ENCODE measurements at regions not wholly inside any gene's neighbourhood (a gene's known extent, or its start where the extent isn't known, plus 50 kb on each side); places are given as distances from the start of the nearest gene placed in this dataset.

DNA sequence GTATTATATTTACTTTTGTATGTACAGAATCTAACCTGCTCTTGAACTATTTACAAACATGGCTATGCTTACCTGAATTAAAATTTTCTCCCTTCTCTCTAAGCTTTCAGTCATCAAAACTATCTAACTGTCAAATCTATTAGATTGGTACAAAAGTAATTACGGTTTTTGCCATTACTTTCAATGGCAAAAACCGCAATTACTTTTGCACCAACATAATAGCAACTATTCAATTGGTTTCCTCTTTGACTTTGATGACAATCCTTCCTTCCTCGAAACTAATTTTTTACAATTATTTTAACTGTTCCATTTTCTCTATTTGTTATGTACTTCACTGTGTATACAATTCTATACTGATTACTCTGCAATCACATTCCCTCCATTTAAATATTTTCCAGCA lies 1019.4 kb upstream of the CDH2 start:
- no TSS peak for BruUV-seq (replicated peaks)
- intact Hi-C loops (cut with micrococcal nuclease; ENCODE audit: unreplicated experiment): loop anchor here (10.0 kb wide), 1 partner anchor 232 kb away; no protein-coding TSS in a partner anchor
- Histone ChIP-seq H3K36me3 (ENCODE audit: insufficient read depth, low read length, poor library complexity, severe bottlenecking) (no peaks in the 10 kb centered on the region), H3K27me3 (replicated peaks; ENCODE audit: insufficient read depth, low read depth, low read length, poor library complexity) (no peaks in the 10 kb centered on the region), H3K4me3 (ENCODE audit: low read depth, low read length, poor library complexity, severe bottlenecking) (no peak overlapping the region), H3K4me1 (ENCODE audit: insufficient read depth, low read length, poor library complexity, severe bottlenecking) (no peaks in the 10 kb centered on the region), H3K9me3 (ENCODE audit: low read depth, low read length, poor library complexity, severe bottlenecking) (no peaks in the 10 kb centered on the region), H3K27ac (ENCODE audit: low read depth, low read length, poor library complexity, severe bottlenecking) (no peak overlapping the region)
- ChIA-PET POLR2A (ENCODE audit: low non-redundant PET) (no interaction called here), CTCF (no interaction called here)
- no peak for TF ChIP-seq EZH2 (IDR thresholded peaks at IDR 0.05; ENCODE audit: borderline replicate concordance, low read depth, low read length, poor library complexity, severe bottlenecking)
- TF ChIP-seq, protein P1, sequence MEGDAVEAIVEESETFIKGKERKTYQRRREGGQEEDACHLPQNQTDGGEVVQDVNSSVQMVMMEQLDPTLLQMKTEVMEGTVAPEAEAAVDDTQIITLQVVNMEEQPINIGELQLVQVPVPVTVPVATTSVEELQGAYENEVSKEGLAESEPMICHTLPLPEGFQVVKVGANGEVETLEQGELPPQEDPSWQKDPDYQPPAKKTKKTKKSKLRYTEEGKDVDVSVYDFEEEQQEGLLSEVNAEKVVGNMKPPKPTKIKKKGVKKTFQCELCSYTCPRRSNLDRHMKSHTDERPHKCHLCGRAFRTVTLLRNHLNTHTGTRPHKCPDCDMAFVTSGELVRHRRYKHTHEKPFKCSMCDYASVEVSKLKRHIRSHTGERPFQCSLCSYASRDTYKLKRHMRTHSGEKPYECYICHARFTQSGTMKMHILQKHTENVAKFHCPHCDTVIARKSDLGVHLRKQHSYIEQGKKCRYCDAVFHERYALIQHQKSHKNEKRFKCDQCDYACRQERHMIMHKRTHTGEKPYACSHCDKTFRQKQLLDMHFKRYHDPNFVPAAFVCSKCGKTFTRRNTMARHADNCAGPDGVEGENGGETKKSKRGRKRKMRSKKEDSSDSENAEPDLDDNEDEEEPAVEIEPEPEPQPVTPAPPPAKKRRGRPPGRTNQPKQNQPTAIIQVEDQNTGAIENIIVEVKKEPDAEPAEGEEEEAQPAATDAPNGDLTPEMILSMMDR (conservative IDR thresholded peaks at IDR 0.05; ENCODE audit: low read depth, low read length): no peak
- no peak for DNase-seq (ENCODE audit: low spot score)

GRCh38 chr18:29191263-29191662 lies 1014.3 kb upstream of the CDH2 start:
- intact Hi-C loops (cut with micrococcal nuclease; ENCODE audit: unreplicated experiment): loop anchor here (10.0 kb wide), 1 partner anchor 226 kb away; no protein-coding TSS in a partner anchor
- no TSS peak for BruUV-seq (replicated peaks)
- Histone ChIP-seq H3K4me3 (ENCODE audit: low read depth, low read length, poor library complexity, severe bottlenecking) (no peak overlapping the region), H3K27ac (ENCODE audit: low read depth, low read length, poor library complexity, severe bottlenecking) (no peak overlapping the region), H3K4me1 (ENCODE audit: insufficient read depth, low read length, poor library complexity, severe bottlenecking) (no peaks in the 10 kb centered on the region), H3K36me3 (ENCODE audit: insufficient read depth, low read length, poor library complexity, severe bottlenecking) (no peaks in the 10 kb centered on the region), H3K9me3 (ENCODE audit: low read depth, low read length, poor library complexity, severe bottlenecking) (no peaks in the 10 kb centered on the region), H3K27me3 (replicated peaks; ENCODE audit: insufficient read depth, low read depth, low read length, poor library complexity) (no peaks in the 10 kb centered on the region)
- ChIA-PET POLR2A (ENCODE audit: low non-redundant PET) (no interaction called here), CTCF (interaction anchor here (0.6 kb wide), 1 partner anchor 567 kb away, joined by 3 read pairs; no protein-coding TSS in a partner anchor)
- TF ChIP-seq, protein P1 (conservative IDR thresholded peaks at IDR 0.05; ENCODE audit: low read depth, low read length): peak; percentile 56
- no peak for TF ChIP-seq EZH2 (IDR thresholded peaks at IDR 0.05; ENCODE audit: borderline replicate concordance, low read depth, low read length, poor library complexity, severe bottlenecking)
- peak; percentile 30 for DNase-seq (ENCODE audit: low spot score)

DNA sequence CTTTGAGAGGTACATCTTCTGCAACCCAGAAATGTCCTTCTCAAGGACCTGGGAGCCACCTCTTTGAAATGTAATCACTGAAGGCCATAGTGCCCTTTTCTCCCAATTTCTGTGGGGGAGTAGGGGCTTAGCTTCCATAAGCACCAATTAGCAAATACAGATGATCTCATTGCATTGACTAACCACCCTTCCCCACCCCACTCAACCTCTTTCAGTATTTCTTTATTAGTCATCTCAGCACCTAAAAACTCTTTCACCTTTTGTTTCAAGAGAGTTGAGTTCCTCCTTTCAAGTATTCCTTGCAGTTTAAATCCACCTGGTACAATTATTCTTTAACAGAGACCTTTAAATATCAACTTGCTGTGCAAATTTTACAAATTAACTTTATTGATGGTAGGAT lies 1011.8 kb upstream of the CDH2 start:
- intact Hi-C loops (cut with micrococcal nuclease; ENCODE audit: unreplicated experiment): no loop called here

More for the DNA sequence above, 1011.8 kb upstream of the CDH2 start:
- no peak for DNase-seq (ENCODE audit: low spot score)
- Histone ChIP-seq H3K4me1 (ENCODE audit: insufficient read depth, low read length, poor library complexity, severe bottlenecking) (no peaks in the 10 kb centered on the region), H3K27me3 (replicated peaks; ENCODE audit: insufficient read depth, low read depth, low read length, poor library complexity) (no peaks in the 10 kb centered on the region), H3K9me3 (ENCODE audit: low read depth, low read length, poor library complexity, severe bottlenecking) (no peaks in the 10 kb centered on the region), H3K27ac (ENCODE audit: low read depth, low read length, poor library complexity, severe bottlenecking) (no peak overlapping the region), H3K4me3 (ENCODE audit: low read depth, low read length, poor library complexity, severe bottlenecking) (no peak overlapping the region), H3K36me3 (ENCODE audit: insufficient read depth, low read length, poor library complexity, severe bottlenecking) (no peaks in the 10 kb centered on the region)
- no TSS peak for BruUV-seq (replicated peaks)
- POLR2A ChIA-PET (ENCODE audit: low non-redundant PET): no interaction called here
- CTCF ChIA-PET: no interaction called here
- no peak for TF ChIP-seq EZH2 (IDR thresholded peaks at IDR 0.05; ENCODE audit: borderline replicate concordance, low read depth, low read length, poor library complexity, severe bottlenecking)
- TF ChIP-seq, protein P1 (conservative IDR thresholded peaks at IDR 0.05; ENCODE audit: low read depth, low read length): no peak

Measured in A673 (cell line).